ENCODE measurements at regions not wholly inside any gene's neighbourhood (a gene's known extent, or its start where the extent isn't known, plus 50 kb on each side); places are given as distances from the start of the nearest gene placed in this dataset.

DNA sequence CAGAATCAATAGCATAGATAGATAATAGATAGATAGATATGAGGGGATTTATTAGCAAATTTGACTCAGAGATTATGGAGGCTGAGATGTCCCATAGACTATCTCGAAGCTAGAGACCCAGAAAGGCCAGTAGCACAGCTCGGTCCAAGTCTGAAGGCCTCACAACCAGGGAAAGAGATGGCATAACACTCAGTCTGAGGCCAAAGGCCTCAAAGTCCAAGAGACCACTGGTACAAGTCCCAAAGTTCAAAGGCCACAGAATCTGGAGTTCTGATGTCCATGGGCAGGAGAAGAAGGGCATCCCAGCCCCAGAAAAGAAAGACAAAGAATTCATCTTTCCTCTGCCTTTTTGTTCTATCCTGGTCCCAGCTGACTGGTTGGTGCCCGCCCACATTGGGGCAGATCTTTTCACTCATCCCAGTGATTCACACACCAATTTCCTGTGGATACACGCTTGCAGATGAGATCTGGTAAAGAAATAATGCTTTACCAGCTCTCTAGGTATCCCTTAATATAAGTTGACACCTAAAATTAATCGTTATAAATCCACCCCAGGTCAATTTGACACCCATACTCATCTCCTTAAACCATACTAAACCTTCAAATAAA, 127.8 kb upstream of the FBN2 start:
- Histone ChIP-seq H3K4me1 (ENCODE audit: control insufficient read depth, insufficient read depth, low read length) (no peaks in the 10 kb centered on the region), H3K4me3 (ENCODE audit: low read length in 2 of 2) (no peak overlapping the region), H3K27ac (ENCODE audit: low read length) (no peak overlapping the region), H3K9me3 (ENCODE audit: control insufficient read depth in 2 of 2, low read length in 2 of 2) (no peaks in the 10 kb centered on the region), H3K36me3 (ENCODE audit: control insufficient read depth in 2 of 2, insufficient read depth in 2 of 2, low read length in 2 of 2) (no peaks in the 10 kb centered on the region), H3K9ac (ENCODE audit: low read length in 2 of 2) (no peak overlapping the region), H3K27me3 (ENCODE audit: control insufficient read depth in 1 of 2, insufficient read depth in 2 of 2, low read length in 2 of 2) (no peaks in the 10 kb centered on the region)

DNA sequence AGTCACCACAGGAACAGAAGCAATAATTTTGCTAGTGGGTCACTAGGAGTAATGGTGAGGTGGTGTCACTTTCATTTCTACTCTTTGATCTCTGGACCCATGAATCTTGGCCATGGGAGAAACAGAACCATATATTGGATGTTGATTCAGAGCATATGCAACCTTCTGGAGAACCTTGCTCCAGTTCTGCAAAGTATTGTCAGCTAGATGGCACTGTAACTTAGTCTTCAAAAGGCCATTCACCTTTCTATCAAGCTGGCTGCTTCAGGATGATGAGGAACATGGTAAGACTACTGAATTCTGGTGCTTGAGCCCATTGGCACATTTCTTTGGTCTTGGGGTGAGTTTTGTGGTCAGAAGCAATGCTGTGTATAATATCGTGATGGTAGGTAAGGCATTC, 129.1 kb upstream of the FBN2 start:
- H3K9me3 ChIP-seq (ENCODE audit: control insufficient read depth in 2 of 2, low read length in 2 of 2): no peaks in the 10 kb centered on the region
- H3K4me1 ChIP-seq (ENCODE audit: control insufficient read depth, insufficient read depth, low read length): no peaks in the 10 kb centered on the region
- no peak overlapping the region for H3K9ac ChIP-seq (ENCODE audit: low read length in 2 of 2)
- H3K27me3 ChIP-seq (ENCODE audit: control insufficient read depth in 1 of 2, insufficient read depth in 2 of 2, low read length in 2 of 2): no peaks in the 10 kb centered on the region
- no peak overlapping the region for H3K4me3 ChIP-seq (ENCODE audit: low read length in 2 of 2)
- H3K27ac ChIP-seq (ENCODE audit: low read length): no peak overlapping the region
- no peaks in the 10 kb centered on the region for H3K36me3 ChIP-seq (ENCODE audit: control insufficient read depth in 2 of 2, insufficient read depth in 2 of 2, low read length in 2 of 2)

DNA sequence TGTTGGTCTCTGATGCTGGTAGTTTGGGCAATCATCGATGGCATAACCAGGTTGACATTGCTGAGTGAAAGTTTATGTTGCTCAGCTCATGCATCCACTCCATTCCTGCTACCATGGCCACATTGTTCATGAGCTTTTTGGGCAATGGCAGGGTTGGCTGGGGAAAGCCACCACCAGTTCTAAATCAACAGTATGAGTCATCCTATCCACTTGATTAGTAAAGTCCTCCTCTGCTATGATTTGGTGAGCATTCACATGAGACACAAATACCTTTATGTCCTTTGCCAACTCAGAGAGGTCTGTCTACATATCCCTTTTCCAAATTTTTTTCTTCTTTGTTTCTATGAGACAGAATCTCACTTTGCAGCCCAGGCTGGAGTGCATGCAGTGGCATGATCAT, 129.7 kb upstream of the FBN2 start:
- Histone ChIP-seq H3K9ac (ENCODE audit: low read length in 2 of 2) (no peak overlapping the region), H3K27me3 (ENCODE audit: control insufficient read depth in 1 of 2, insufficient read depth in 2 of 2, low read length in 2 of 2) (no peaks in the 10 kb centered on the region), H3K9me3 (ENCODE audit: control insufficient read depth in 2 of 2, low read length in 2 of 2) (no peaks in the 10 kb centered on the region), H3K36me3 (ENCODE audit: control insufficient read depth in 2 of 2, insufficient read depth in 2 of 2, low read length in 2 of 2) (no peaks in the 10 kb centered on the region), H3K4me1 (ENCODE audit: control insufficient read depth, insufficient read depth, low read length) (no peaks in the 10 kb centered on the region), H3K27ac (ENCODE audit: low read length) (no peak overlapping the region), H3K4me3 (ENCODE audit: low read length in 2 of 2) (no peak overlapping the region)

DNA sequence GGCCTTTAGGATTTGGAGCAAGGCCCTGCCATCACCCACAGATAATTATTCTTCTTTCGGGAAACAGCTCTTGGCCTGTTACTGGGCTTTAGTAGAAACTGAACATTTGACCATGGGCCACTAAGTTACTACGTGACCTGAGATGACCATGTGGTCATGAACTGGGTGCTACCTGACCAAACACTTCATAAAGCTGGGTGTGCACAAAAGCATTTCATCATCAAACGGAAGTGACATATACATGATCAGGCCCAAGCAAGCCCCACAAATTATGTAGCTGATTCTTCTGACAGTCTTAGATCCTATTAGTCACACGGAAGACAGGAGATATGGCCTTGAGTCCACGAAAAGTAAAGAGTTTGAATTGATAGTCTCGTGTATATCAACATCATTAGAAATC, 130.9 kb upstream of the FBN2 start:
- Histone ChIP-seq H3K4me3 (ENCODE audit: low read length in 2 of 2) (no peak overlapping the region), H3K9me3 (ENCODE audit: control insufficient read depth in 2 of 2, low read length in 2 of 2) (no peaks in the 10 kb centered on the region), H3K4me1 (ENCODE audit: control insufficient read depth, insufficient read depth, low read length) (no peaks in the 10 kb centered on the region), H3K27ac (ENCODE audit: low read length) (no peak overlapping the region), H3K27me3 (ENCODE audit: control insufficient read depth in 1 of 2, insufficient read depth in 2 of 2, low read length in 2 of 2) (no peaks in the 10 kb centered on the region), H3K36me3 (ENCODE audit: control insufficient read depth in 2 of 2, insufficient read depth in 2 of 2, low read length in 2 of 2) (no peaks in the 10 kb centered on the region), H3K9ac (ENCODE audit: low read length in 2 of 2) (no peak overlapping the region)

DNA sequence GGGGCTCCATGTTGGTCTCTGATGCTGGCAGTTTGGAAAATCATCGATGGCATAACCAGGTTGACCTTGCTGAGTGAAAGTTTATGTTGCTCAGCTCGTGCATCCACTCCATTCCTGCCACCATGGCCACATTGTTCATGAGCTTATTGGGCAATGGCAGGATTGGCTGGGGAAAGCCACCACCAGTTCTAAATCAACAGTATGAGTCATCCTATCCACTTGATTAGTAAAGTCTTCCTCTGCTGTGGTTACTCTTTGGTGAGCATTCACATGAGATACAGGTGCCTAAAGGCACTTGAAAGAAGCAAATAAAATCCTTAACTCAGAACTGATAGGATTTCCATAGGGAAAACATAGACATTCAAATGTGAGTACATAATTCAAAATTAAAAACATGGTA, 131.8 kb upstream of the FBN2 start:
- Histone ChIP-seq H3K4me1 (ENCODE audit: control insufficient read depth, insufficient read depth, low read length) (no peaks in the 10 kb centered on the region), H3K36me3 (ENCODE audit: control insufficient read depth in 2 of 2, insufficient read depth in 2 of 2, low read length in 2 of 2) (no peaks in the 10 kb centered on the region), H3K4me3 (ENCODE audit: low read length in 2 of 2) (no peak overlapping the region), H3K27me3 (ENCODE audit: control insufficient read depth in 1 of 2, insufficient read depth in 2 of 2, low read length in 2 of 2) (no peaks in the 10 kb centered on the region), H3K9ac (ENCODE audit: low read length in 2 of 2) (no peak overlapping the region), H3K27ac (ENCODE audit: low read length) (no peak overlapping the region), H3K9me3 (ENCODE audit: control insufficient read depth in 2 of 2, low read length in 2 of 2) (no peaks in the 10 kb centered on the region)

DNA sequence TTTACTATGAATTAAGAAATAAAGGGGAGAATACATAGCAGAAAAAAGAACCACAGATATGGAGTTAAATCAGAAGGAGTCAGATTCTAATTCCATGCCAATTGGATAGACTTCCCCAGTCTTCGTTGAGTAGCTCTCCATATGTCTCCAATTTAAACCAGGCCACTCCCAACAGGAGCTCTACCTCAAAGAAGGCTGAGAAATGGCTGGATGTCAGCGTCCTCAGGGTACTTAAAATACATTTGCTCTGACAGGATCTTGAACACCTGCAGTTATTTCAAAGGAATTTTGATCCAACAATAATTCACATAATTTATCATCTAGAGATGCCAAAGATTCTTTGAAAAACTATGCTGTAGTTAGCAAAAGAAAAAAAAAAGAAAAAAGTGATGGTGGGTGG, 133.9 kb upstream of the FBN2 start:
- Histone ChIP-seq H3K27ac (ENCODE audit: low read length) (no peak overlapping the region), H3K4me1 (ENCODE audit: control insufficient read depth, insufficient read depth, low read length) (no peaks in the 10 kb centered on the region), H3K36me3 (ENCODE audit: control insufficient read depth in 2 of 2, insufficient read depth in 2 of 2, low read length in 2 of 2) (no peaks in the 10 kb centered on the region), H3K4me3 (ENCODE audit: low read length in 2 of 2) (no peak overlapping the region), H3K27me3 (ENCODE audit: control insufficient read depth in 1 of 2, insufficient read depth in 2 of 2, low read length in 2 of 2) (no peaks in the 10 kb centered on the region), H3K9me3 (ENCODE audit: control insufficient read depth in 2 of 2, low read length in 2 of 2) (peaks cover 0 to 4% of the 10 kb centered on the region in 2 donors), H3K9ac (ENCODE audit: low read length in 2 of 2) (no peak overlapping the region)

DNA sequence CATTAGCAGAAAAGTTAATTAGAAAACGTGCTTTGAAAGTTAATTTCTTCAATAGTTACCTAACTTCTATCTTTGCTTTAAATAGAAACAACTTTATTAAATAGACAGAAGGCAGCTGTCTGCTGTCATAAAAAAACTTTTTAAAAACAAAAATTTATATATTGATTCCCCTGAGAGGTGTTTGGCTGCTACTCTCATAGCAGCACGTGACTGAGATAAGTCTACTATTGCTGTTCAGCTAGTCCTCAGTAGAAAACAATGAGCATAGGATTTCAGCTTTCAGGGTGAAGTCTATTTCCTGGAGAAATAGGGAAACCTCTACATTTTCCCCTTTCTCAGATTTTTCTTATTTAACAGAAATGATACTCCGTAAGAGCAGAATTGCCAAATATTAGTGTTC, 135.0 kb upstream of the FBN2 start:
- H3K4me3 ChIP-seq (ENCODE audit: low read length in 2 of 2): no peak overlapping the region
- H3K27ac ChIP-seq (ENCODE audit: low read length): no peak overlapping the region
- no peak overlapping the region for H3K9ac ChIP-seq (ENCODE audit: low read length in 2 of 2)
- no peaks in the 10 kb centered on the region for H3K27me3 ChIP-seq (ENCODE audit: control insufficient read depth in 1 of 2, insufficient read depth in 2 of 2, low read length in 2 of 2)
- H3K4me1 ChIP-seq (ENCODE audit: control insufficient read depth, insufficient read depth, low read length): no peaks in the 10 kb centered on the region
- peaks cover 0 to 4% of the 10 kb centered on the region in 2 donors for H3K9me3 ChIP-seq (ENCODE audit: control insufficient read depth in 2 of 2, low read length in 2 of 2)
- no peaks in the 10 kb centered on the region for H3K36me3 ChIP-seq (ENCODE audit: control insufficient read depth in 2 of 2, insufficient read depth in 2 of 2, low read length in 2 of 2)

DNA sequence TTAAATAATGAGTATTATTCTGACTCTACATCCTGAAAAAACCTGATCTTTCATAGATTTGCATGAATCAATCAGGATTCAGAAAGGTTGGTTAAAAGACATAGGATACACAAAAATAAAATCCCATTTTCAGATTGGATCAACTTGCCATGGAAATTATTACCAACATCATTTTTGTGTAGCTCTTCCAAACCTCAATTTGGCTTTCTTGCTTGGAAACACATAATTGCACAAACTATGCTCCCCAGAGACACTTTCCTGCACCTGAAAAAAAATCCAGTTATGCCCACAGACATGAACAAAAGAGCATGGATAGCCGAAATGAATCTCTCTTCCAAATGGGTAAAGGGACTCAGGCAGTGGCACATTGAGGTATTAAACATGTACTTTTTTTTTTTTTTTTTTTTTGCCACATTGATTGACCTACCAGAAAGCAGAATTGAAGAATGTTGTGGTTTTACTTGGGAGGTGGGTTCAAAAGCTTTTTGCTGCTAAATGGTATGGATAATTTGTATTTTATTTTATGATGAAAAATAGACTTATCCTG, 135.4 kb upstream of the FBN2 start:
- Histone ChIP-seq H3K9me3 (ENCODE audit: control insufficient read depth in 2 of 2, low read length in 2 of 2) (peaks cover 0 to 4% of the 10 kb centered on the region in 2 donors), H3K4me3 (ENCODE audit: low read length in 2 of 2) (no peak overlapping the region), H3K27ac (ENCODE audit: low read length) (no peak overlapping the region), H3K9ac (ENCODE audit: low read length in 2 of 2) (no peak overlapping the region), H3K27me3 (ENCODE audit: control insufficient read depth in 1 of 2, insufficient read depth in 2 of 2, low read length in 2 of 2) (no peaks in the 10 kb centered on the region), H3K36me3 (ENCODE audit: control insufficient read depth in 2 of 2, insufficient read depth in 2 of 2, low read length in 2 of 2) (no peaks in the 10 kb centered on the region), H3K4me1 (ENCODE audit: control insufficient read depth, insufficient read depth, low read length) (no peaks in the 10 kb centered on the region)

DNA sequence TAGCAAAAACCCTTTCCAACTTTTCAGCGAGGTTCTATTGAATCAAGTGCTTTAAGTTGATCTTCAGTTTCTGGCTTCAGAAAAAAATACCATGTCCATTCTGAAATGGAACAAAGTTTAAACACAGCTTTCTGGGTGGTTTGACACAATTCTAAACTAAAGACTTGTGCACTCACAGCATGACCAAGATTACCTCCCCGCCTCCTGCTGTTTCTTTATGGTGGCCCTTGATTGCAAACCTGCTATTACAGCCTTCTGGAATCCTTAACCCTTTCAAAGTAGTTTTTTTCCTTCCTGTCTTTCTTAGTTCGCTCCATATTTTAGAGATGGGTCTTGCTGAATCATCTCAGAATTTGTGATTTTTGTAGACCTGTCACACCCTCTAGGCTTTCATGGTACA, 135.9 kb upstream of the FBN2 start:
- no peak overlapping the region for H3K4me3 ChIP-seq (ENCODE audit: low read length in 2 of 2)

DNA sequence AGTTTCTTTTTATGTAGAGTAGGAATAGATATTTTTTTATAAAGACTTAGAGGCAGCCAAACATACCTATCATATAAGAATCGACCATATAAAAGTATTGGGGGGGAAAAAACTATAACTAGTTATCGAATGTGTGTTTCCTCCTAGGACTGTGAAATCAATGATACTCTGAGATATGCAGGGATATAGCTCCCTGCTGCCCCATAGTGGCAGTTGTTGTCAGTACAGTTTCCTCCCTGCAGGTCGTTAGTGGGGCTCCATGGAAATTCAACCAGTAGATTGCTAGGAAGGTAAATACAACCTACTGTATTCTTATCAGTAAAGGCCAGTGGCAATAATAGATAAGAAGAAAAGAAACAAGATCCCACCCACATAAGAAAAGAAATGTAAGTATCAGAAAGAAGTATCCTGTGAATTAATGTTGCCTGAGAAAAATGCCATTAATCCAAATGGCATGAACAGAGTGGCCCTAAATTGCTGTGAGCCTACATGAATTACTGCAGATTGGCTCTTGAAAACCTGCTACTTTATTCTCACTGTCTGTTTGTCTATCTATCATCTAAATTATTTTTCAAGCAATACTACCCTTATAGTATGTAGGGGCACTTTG, 136.9 kb upstream of the FBN2 start:
- peaks cover 0 to 4% of the 10 kb centered on the region in 2 donors for H3K9me3 ChIP-seq (ENCODE audit: control insufficient read depth in 2 of 2, low read length in 2 of 2)
- H3K4me3 ChIP-seq (ENCODE audit: low read length in 2 of 2): no peak overlapping the region
- no peak overlapping the region for H3K9ac ChIP-seq (ENCODE audit: low read length in 2 of 2)
- no peak overlapping the region for H3K27ac ChIP-seq (ENCODE audit: low read length)
- H3K27me3 ChIP-seq (ENCODE audit: control insufficient read depth in 1 of 2, insufficient read depth in 2 of 2, low read length in 2 of 2): no peaks in the 10 kb centered on the region
- H3K4me1 ChIP-seq (ENCODE audit: control insufficient read depth, insufficient read depth, low read length): no peaks in the 10 kb centered on the region
- no peaks in the 10 kb centered on the region for H3K36me3 ChIP-seq (ENCODE audit: control insufficient read depth in 2 of 2, insufficient read depth in 2 of 2, low read length in 2 of 2)

More for the DNA sequence above, 135.9 kb upstream of the FBN2 start:
- no peaks in the 10 kb centered on the region for H3K27me3 ChIP-seq (ENCODE audit: control insufficient read depth in 1 of 2, insufficient read depth in 2 of 2, low read length in 2 of 2)
- peaks cover 0 to 4% of the 10 kb centered on the region in 2 donors for H3K9me3 ChIP-seq (ENCODE audit: control insufficient read depth in 2 of 2, low read length in 2 of 2)
- H3K4me1 ChIP-seq (ENCODE audit: control insufficient read depth, insufficient read depth, low read length): no peaks in the 10 kb centered on the region
- no peak overlapping the region for H3K9ac ChIP-seq (ENCODE audit: low read length in 2 of 2)
- no peaks in the 10 kb centered on the region for H3K36me3 ChIP-seq (ENCODE audit: control insufficient read depth in 2 of 2, insufficient read depth in 2 of 2, low read length in 2 of 2)
- H3K27ac ChIP-seq (ENCODE audit: low read length): no peak overlapping the region

DNA sequence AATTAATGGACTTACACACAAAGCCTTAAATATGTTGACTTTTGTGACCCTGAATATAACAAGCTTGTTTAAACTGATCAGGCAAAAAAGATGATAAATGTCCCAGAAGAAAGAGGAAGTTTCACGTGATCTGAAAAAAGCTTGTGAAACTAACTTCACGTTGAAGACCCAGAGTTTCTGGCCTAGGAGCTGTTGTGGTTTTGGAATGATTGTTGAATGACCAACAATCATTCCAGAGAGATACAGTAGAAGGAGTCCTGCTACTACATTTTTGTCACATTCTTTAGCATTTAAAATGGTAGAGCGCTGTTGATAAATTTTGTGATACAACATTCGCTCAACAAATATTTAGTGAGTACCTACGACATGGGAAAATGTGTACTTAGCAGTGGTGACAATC, 143.1 kb upstream of the FBN2 start:
- no peaks in the 10 kb centered on the region for H3K36me3 ChIP-seq (ENCODE audit: control insufficient read depth in 2 of 2, insufficient read depth in 2 of 2, low read length in 2 of 2)
- H3K27ac ChIP-seq (ENCODE audit: low read length): no peak overlapping the region
- H3K9me3 ChIP-seq (ENCODE audit: control insufficient read depth in 2 of 2, low read length in 2 of 2): no peaks in the 10 kb centered on the region
- H3K4me3 ChIP-seq (ENCODE audit: low read length in 2 of 2): no peak overlapping the region
- H3K4me1 ChIP-seq (ENCODE audit: control insufficient read depth, insufficient read depth, low read length): no peaks in the 10 kb centered on the region
- no peak overlapping the region for H3K9ac ChIP-seq (ENCODE audit: low read length in 2 of 2)
- H3K27me3 ChIP-seq (ENCODE audit: control insufficient read depth in 1 of 2, insufficient read depth in 2 of 2, low read length in 2 of 2): no peaks in the 10 kb centered on the region

All from stomach smooth muscle (tissue), 2 donors.